ENCODE measurements at regions not wholly inside any gene's neighbourhood (a gene's known extent, or its start where the extent isn't known, plus 50 kb on each side); places are given as distances from the start of the nearest gene placed in this dataset.
A peak's percentile ranks its signal among the peaks of the same experiment; 100 is the strongest.
"Not testable (repeated sequence)": the region's sequence is repeated elsewhere in the genome, so short reads cannot be mapped to it uniquely, and the experiment has no call there.

- ATAC-seq; H3F3A ChIP-seq (ENCODE audit: low read length, unreplicated experiment); H2AFZ ChIP-seq (ENCODE audit: low read length); H3K36me3 ChIP-seq (ENCODE audit: low read depth, low read length); intact Hi-C loops (cut with micrococcal nuclease); DNase-seq; H3K9ac ChIP-seq (ENCODE audit: low read length); H3K4me3 ChIP-seq (ENCODE audit: low read length); POLR2A ChIA-PET (ENCODE audit: unreplicated experiment); H3K4me1 ChIP-seq (ENCODE audit: insufficient read depth, low read length); H3K9me2 ChIP-seq (replicated peaks; ENCODE audit: low read length); H3K79me2 ChIP-seq (ENCODE audit: low read length); BruUV-seq (replicated peaks); CTCF ChIA-PET; H3K4me2 ChIP-seq (ENCODE audit: low read length); H3K27me3 ChIP-seq (ENCODE audit: low read length); H3K9me3 ChIP-seq (ENCODE audit: low read length); H4K20me1 ChIP-seq (ENCODE audit: low read length); H3K27ac ChIP-seq (ENCODE audit: low read length): not testable (repeated sequence)
- TF ChIP-seq CTCF (conservative IDR thresholded peaks at IDR 0.05; ENCODE audit: low read depth, low read length): peak; percentile 39
These were observed 126.1 kb downstream of the METRNL start for GRCh38 chr17:83205387-83206035.

DNA sequence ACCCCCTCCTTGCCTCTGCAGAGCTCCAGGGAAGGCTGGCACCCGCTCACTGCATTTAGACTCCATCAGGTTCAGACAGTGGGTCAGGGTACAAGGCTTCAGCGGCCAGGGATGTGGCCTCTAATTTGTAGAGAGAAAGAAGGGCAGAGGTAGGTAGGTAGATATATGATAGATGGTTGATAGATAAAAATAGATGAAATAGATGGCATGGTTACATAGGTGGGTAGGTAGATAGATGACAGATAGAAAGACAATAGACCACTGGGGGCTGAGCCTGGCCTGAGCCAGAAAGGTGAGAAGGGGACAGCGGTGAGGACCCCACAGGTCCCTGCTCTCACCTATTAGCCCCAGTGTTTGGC lies 126.6 kb downstream of the METRNL start:
- intact Hi-C loops (cut with micrococcal nuclease); POLR2A ChIA-PET (ENCODE audit: unreplicated experiment); H3K9me2 ChIP-seq (replicated peaks; ENCODE audit: low read length); H3K27ac ChIP-seq (ENCODE audit: low read length); H3K27me3 ChIP-seq (ENCODE audit: low read length); H3K4me2 ChIP-seq (ENCODE audit: low read length); H3F3A ChIP-seq (ENCODE audit: low read length, unreplicated experiment); H3K4me1 ChIP-seq (ENCODE audit: insufficient read depth, low read length); CTCF ChIA-PET; H4K20me1 ChIP-seq (ENCODE audit: low read length); DNase-seq; H3K4me3 ChIP-seq (ENCODE audit: low read length); ATAC-seq; H3K9ac ChIP-seq (ENCODE audit: low read length); H3K79me2 ChIP-seq (ENCODE audit: low read length); H3K36me3 ChIP-seq (ENCODE audit: low read depth, low read length); H2AFZ ChIP-seq (ENCODE audit: low read length); H3K9me3 ChIP-seq (ENCODE audit: low read length); BruUV-seq (replicated peaks): not testable (repeated sequence)

GRCh38 chr17:83206819-83207588 lies 127.6 kb downstream of the METRNL start:
- H4K20me1 ChIP-seq (ENCODE audit: low read length); H3F3A ChIP-seq (ENCODE audit: low read length, unreplicated experiment); H3K4me3 ChIP-seq (ENCODE audit: low read length); H3K4me1 ChIP-seq (ENCODE audit: insufficient read depth, low read length); H3K36me3 ChIP-seq (ENCODE audit: low read depth, low read length); H3K4me2 ChIP-seq (ENCODE audit: low read length); H3K79me2 ChIP-seq (ENCODE audit: low read length); DNase-seq; ATAC-seq; intact Hi-C loops (cut with micrococcal nuclease); H3K9me3 ChIP-seq (ENCODE audit: low read length); CTCF ChIA-PET; H2AFZ ChIP-seq (ENCODE audit: low read length); H3K9ac ChIP-seq (ENCODE audit: low read length); H3K27me3 ChIP-seq (ENCODE audit: low read length); POLR2A ChIA-PET (ENCODE audit: unreplicated experiment); BruUV-seq (replicated peaks); H3K27ac ChIP-seq (ENCODE audit: low read length); H3K9me2 ChIP-seq (replicated peaks; ENCODE audit: low read length): not testable (repeated sequence)

- H3K9ac ChIP-seq (ENCODE audit: low read length); H4K20me1 ChIP-seq (ENCODE audit: low read length); ATAC-seq; H3K36me3 ChIP-seq (ENCODE audit: low read depth, low read length); POLR2A ChIA-PET (ENCODE audit: unreplicated experiment); CTCF ChIA-PET; H3K4me1 ChIP-seq (ENCODE audit: insufficient read depth, low read length); H3K4me2 ChIP-seq (ENCODE audit: low read length); intact Hi-C loops (cut with micrococcal nuclease); H3K27ac ChIP-seq (ENCODE audit: low read length); BruUV-seq (replicated peaks); H3K27me3 ChIP-seq (ENCODE audit: low read length); H3K9me3 ChIP-seq (ENCODE audit: low read length); H3K79me2 ChIP-seq (ENCODE audit: low read length); H3K4me3 ChIP-seq (ENCODE audit: low read length); H3F3A ChIP-seq (ENCODE audit: low read length, unreplicated experiment); H2AFZ ChIP-seq (ENCODE audit: low read length); H3K9me2 ChIP-seq (replicated peaks; ENCODE audit: low read length): not testable (repeated sequence)
- peak; percentile 1 for DNase-seq
These were observed 167.6 kb downstream of the METRNL start for GRCh38 chr17:83247001-83247400.

Measured in PC-3 (cell line).